ENCODE measurements at regions not wholly inside any gene's neighbourhood (a gene's known extent, or its start where the extent isn't known, plus 50 kb on each side); places are given as distances from the start of the nearest gene placed in this dataset.

GRCh38 chr9:23554686-23555085 is 271.4 kb downstream of the ELAVL2 start:
- Histone ChIP-seq H3K27me3 (ENCODE audit: control insufficient read depth in 2 of 2, insufficient read depth in 2 of 2, low read length in 2 of 2) (no peaks in the 10 kb centered on the region), H3K4me1 (ENCODE audit: control insufficient read depth in 2 of 2, insufficient read depth in 2 of 2, low read length in 2 of 2) (no peaks in the 10 kb centered on the region), H3K27ac (ENCODE audit: low read depth, low read length) (no peak overlapping the region), H3K4me3 (ENCODE audit: low read length) (no peak overlapping the region), H3K9me3 (ENCODE audit: control insufficient read depth in 2 of 3, low read length in 3 of 3) (peaks cover 0 to 7% (median 0%) of the 10 kb centered on the region in 3 experiments), H3K36me3 (ENCODE audit: control insufficient read depth in 2 of 3, insufficient read depth in 3 of 3, low read length in 3 of 3) (no peaks in the 10 kb centered on the region)
- intact Hi-C loops (cut with micrococcal nuclease): no loop called here
- no peak overlapping the region for H3K4me3 Mint-ChIP-seq
- no peaks in the 10 kb centered on the region for H3K27me3 Mint-ChIP-seq
- CTCF ChIA-PET: no interaction called here
- no peak for DNase-seq
- POLR2A ChIA-PET: no interaction called here
- peaks cover 2 to 23% (median 6%) of the 10 kb centered on the region in 11 donors for H3K9me3 Mint-ChIP-seq
- ATAC-seq: no peak
- no peak overlapping the region for H3K27ac Mint-ChIP-seq
- H3K4me1 Mint-ChIP-seq: peaks cover 0 to 4% (median 0%) of the 10 kb centered on the region in 7 donors
- no peaks in the 10 kb centered on the region for H3K36me3 Mint-ChIP-seq

- Mint-ChIP-seq H3K27me3 (no peaks in the 10 kb centered on the region), H3K36me3 (no peaks in the 10 kb centered on the region), H3K27ac (no peak overlapping the region), H3K9me3 (peaks cover 2 to 16% (median 7%) of the 10 kb centered on the region in 11 donors), H3K4me1 (peaks cover 0 to 4% (median 0%) of the 10 kb centered on the region in 7 donors), H3K4me3 (no peak overlapping the region)
- Histone ChIP-seq H3K9me3 (ENCODE audit: control insufficient read depth in 2 of 3, low read length in 3 of 3) (peaks cover 0 to 7% (median 0%) of the 10 kb centered on the region in 3 experiments), H3K36me3 (ENCODE audit: control insufficient read depth in 2 of 3, insufficient read depth in 3 of 3, low read length in 3 of 3) (no peaks in the 10 kb centered on the region), H3K27me3 (ENCODE audit: control insufficient read depth in 2 of 2, insufficient read depth in 2 of 2, low read length in 2 of 2) (no peaks in the 10 kb centered on the region), H3K27ac (ENCODE audit: low read depth, low read length) (no peak overlapping the region), H3K4me3 (ENCODE audit: low read length) (no peak overlapping the region), H3K4me1 (ENCODE audit: control insufficient read depth in 2 of 2, insufficient read depth in 2 of 2, low read length in 2 of 2) (no peaks in the 10 kb centered on the region)
- ChIA-PET CTCF (no interaction called here), POLR2A (no interaction called here)
- DNase-seq: no peak
- no peak for ATAC-seq
- intact Hi-C loops (cut with micrococcal nuclease): no loop called here
Observed at GRCh38 chr9:23555851-23556250, 270.2 kb downstream of the ELAVL2 start.

- Histone ChIP-seq H3K27ac (ENCODE audit: low read depth, low read length) (no peak overlapping the region), H3K9me3 (ENCODE audit: control insufficient read depth in 2 of 3, low read length in 3 of 3) (peaks cover 0 to 7% (median 0%) of the 10 kb centered on the region in 3 experiments), H3K4me3 (ENCODE audit: low read length) (no peak overlapping the region), H3K36me3 (ENCODE audit: control insufficient read depth in 2 of 3, insufficient read depth in 3 of 3, low read length in 3 of 3) (no peaks in the 10 kb centered on the region), H3K27me3 (ENCODE audit: control insufficient read depth in 2 of 2, insufficient read depth in 2 of 2, low read length in 2 of 2) (no peaks in the 10 kb centered on the region), H3K4me1 (ENCODE audit: control insufficient read depth in 2 of 2, insufficient read depth in 2 of 2, low read length in 2 of 2) (no peaks in the 10 kb centered on the region)
- ATAC-seq (no peak), DNase-seq (no peak)
- H3K4me3 Mint-ChIP-seq: no peak overlapping the region
- H3K4me1 Mint-ChIP-seq: peaks cover 0 to 4% (median 0%) of the 10 kb centered on the region in 7 donors
- no peak overlapping the region for H3K27ac Mint-ChIP-seq
- intact Hi-C loops (cut with micrococcal nuclease): no loop called here
- peaks cover 2 to 16% (median 7%) of the 10 kb centered on the region in 11 donors for H3K9me3 Mint-ChIP-seq
- no peaks in the 10 kb centered on the region for H3K27me3 Mint-ChIP-seq
- H3K36me3 Mint-ChIP-seq: no peaks in the 10 kb centered on the region
- ChIA-PET POLR2A (no interaction called here), CTCF (no interaction called here)
Observed at GRCh38 chr9:23556459-23556858, 269.6 kb downstream of the ELAVL2 start.

GRCh38 chr9:23557689-23558088 is 268.4 kb downstream of the ELAVL2 start:
- POLR2A ChIA-PET: no interaction called here
- Histone ChIP-seq H3K27me3 (ENCODE audit: control insufficient read depth in 2 of 2, insufficient read depth in 2 of 2, low read length in 2 of 2) (no peaks in the 10 kb centered on the region), H3K4me1 (ENCODE audit: control insufficient read depth in 2 of 2, insufficient read depth in 2 of 2, low read length in 2 of 2) (no peaks in the 10 kb centered on the region), H3K4me3 (ENCODE audit: low read length) (no peak overlapping the region), H3K36me3 (ENCODE audit: control insufficient read depth in 2 of 3, insufficient read depth in 3 of 3, low read length in 3 of 3) (no peaks in the 10 kb centered on the region), H3K27ac (ENCODE audit: low read depth, low read length) (no peak overlapping the region), H3K9me3 (ENCODE audit: control insufficient read depth in 2 of 3, low read length in 3 of 3) (peaks cover 0 to 7% (median 0%) of the 10 kb centered on the region in 3 experiments)
- CTCF ChIA-PET: no interaction called here
- ATAC-seq: no peak
- Mint-ChIP-seq H3K36me3 (no peaks in the 10 kb centered on the region), H3K9me3 (peaks cover 2 to 16% (median 8%) of the 10 kb centered on the region in 11 donors), H3K4me1 (peaks cover 0 to 4% (median 0%) of the 10 kb centered on the region in 7 donors), H3K4me3 (no peak overlapping the region), H3K27me3 (no peaks in the 10 kb centered on the region), H3K27ac (no peak overlapping the region)
- DNase-seq: no peak
- intact Hi-C loops (cut with micrococcal nuclease): no loop called here

GRCh38 chr9:23559522-23559921 is 266.5 kb downstream of the ELAVL2 start:
- Mint-ChIP-seq H3K36me3 (no peaks in the 10 kb centered on the region), H3K27ac (no peak overlapping the region), H3K4me1 (peaks cover 0 to 4% (median 0%) of the 10 kb centered on the region in 7 donors), H3K4me3 (no peak overlapping the region), H3K27me3 (no peaks in the 10 kb centered on the region), H3K9me3 (peaks cover 2 to 19% (median 10%) of the 10 kb centered on the region in 11 donors)
- CTCF ChIA-PET: no interaction called here
- H3K4me1 ChIP-seq (ENCODE audit: control insufficient read depth in 2 of 2, insufficient read depth in 2 of 2, low read length in 2 of 2): no peaks in the 10 kb centered on the region
- intact Hi-C loops (cut with micrococcal nuclease): no loop called here
- H3K9me3 ChIP-seq (ENCODE audit: control insufficient read depth in 2 of 3, low read length in 3 of 3): peaks cover 0 to 7% (median 0%) of the 10 kb centered on the region in 3 experiments
- DNase-seq (no peak), ATAC-seq (no peak)
- H3K27me3 ChIP-seq (ENCODE audit: control insufficient read depth in 2 of 2, insufficient read depth in 2 of 2, low read length in 2 of 2): no peaks in the 10 kb centered on the region
- no peak overlapping the region for H3K4me3 ChIP-seq (ENCODE audit: low read length)
- H3K36me3 ChIP-seq (ENCODE audit: control insufficient read depth in 2 of 3, insufficient read depth in 3 of 3, low read length in 3 of 3): no peaks in the 10 kb centered on the region
- POLR2A ChIA-PET: no interaction called here
- no peak overlapping the region for H3K27ac ChIP-seq (ENCODE audit: low read depth, low read length)

- Mint-ChIP-seq H3K4me3 (no peak overlapping the region), H3K27me3 (no peaks in the 10 kb centered on the region), H3K9me3 (peaks cover 0 to 13% (median 4%) of the 10 kb centered on the region in 11 donors), H3K36me3 (no peaks in the 10 kb centered on the region), H3K4me1 (no peaks in the 10 kb centered on the region), H3K27ac (no peak overlapping the region)
- ChIA-PET POLR2A (no interaction called here), CTCF (no interaction called here)
- H3K36me3 ChIP-seq (ENCODE audit: control insufficient read depth in 2 of 3, insufficient read depth in 3 of 3, low read length in 3 of 3): no peaks in the 10 kb centered on the region
- intact Hi-C loops (cut with micrococcal nuclease): no loop called here
- ATAC-seq: no peak
- no peaks in the 10 kb centered on the region for H3K27me3 ChIP-seq (ENCODE audit: control insufficient read depth in 2 of 2, insufficient read depth in 2 of 2, low read length in 2 of 2)
- no peak overlapping the region for H3K27ac ChIP-seq (ENCODE audit: low read depth, low read length)
- no peaks in the 10 kb centered on the region for H3K4me1 ChIP-seq (ENCODE audit: control insufficient read depth in 2 of 2, insufficient read depth in 2 of 2, low read length in 2 of 2)
- no peak overlapping the region for H3K4me3 ChIP-seq (ENCODE audit: low read length)
- H3K9me3 ChIP-seq (ENCODE audit: control insufficient read depth in 2 of 3, low read length in 3 of 3): no peaks in the 10 kb centered on the region
- DNase-seq: no peak
Observed at GRCh38 chr9:23563517-23563916, 262.5 kb downstream of the ELAVL2 start.

- ChIA-PET CTCF (no interaction called here), POLR2A (no interaction called here)
- H3K36me3 ChIP-seq (ENCODE audit: control insufficient read depth in 2 of 3, insufficient read depth in 3 of 3, low read length in 3 of 3): no peaks in the 10 kb centered on the region
- Mint-ChIP-seq H3K27me3 (no peaks in the 10 kb centered on the region), H3K9me3 (peaks cover 0 to 17% (median 8%) of the 10 kb centered on the region in 11 donors), H3K4me3 (no peak overlapping the region), H3K36me3 (no peaks in the 10 kb centered on the region), H3K4me1 (no peaks in the 10 kb centered on the region), H3K27ac (no peak overlapping the region)
- DNase-seq (no peak), ATAC-seq (no peak)
- no peaks in the 10 kb centered on the region for H3K27me3 ChIP-seq (ENCODE audit: control insufficient read depth in 2 of 2, insufficient read depth in 2 of 2, low read length in 2 of 2)
- H3K27ac ChIP-seq (ENCODE audit: low read depth, low read length): no peak overlapping the region
- no peaks in the 10 kb centered on the region for H3K4me1 ChIP-seq (ENCODE audit: control insufficient read depth in 2 of 2, insufficient read depth in 2 of 2, low read length in 2 of 2)
- intact Hi-C loops (cut with micrococcal nuclease): no loop called here
- no peak overlapping the region for H3K4me3 ChIP-seq (ENCODE audit: low read length)
- no peaks in the 10 kb centered on the region for H3K9me3 ChIP-seq (ENCODE audit: control insufficient read depth in 2 of 3, low read length in 3 of 3)
Observed at GRCh38 chr9:23567516-23568165, 258.4 kb downstream of the ELAVL2 start.

Data from naive thymus-derived CD4-positive, alpha-beta T cell (primary cell).